ENCODE measurements at regions not wholly inside any gene's neighbourhood (a gene's known extent, or its start where the extent isn't known, plus 50 kb on each side); places are given as distances from the start of the nearest gene placed in this dataset.

- no peak overlapping the region for H3K4me3 ChIP-seq (ENCODE audit: low read depth, low read length)
- no peak for TF ChIP-seq CTCF (conservative IDR thresholded peaks at IDR 0.05; ENCODE audit: low read depth, low read length)
- DNase-seq (ENCODE audit: low read depth): no peak
These were observed 109.0 kb upstream of the C14orf180 start for GRCh38 chr14:104470588-104470987.

DNA sequence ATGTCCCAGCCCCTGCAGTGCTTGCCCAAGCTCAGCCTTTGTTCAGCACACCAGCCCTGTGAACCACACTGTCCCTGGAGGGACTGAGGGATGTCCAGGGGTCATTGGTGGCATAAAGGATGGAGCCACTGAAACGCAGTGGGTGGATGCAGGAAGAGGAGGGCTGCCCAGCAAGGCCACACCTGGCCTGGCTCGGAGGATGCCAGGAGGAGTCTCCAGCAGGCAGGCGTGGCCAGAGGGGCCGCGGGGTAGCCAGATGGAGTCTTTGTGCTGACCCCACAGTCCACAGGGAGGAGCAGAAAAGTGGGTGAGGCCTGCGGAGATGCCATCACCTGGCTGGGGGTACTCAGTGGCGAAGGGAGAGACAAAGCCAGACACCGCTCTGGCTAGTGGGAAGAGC lies 108.5 kb upstream of the C14orf180 start:
- no peak for DNase-seq (ENCODE audit: low read depth)
- no peak overlapping the region for H3K4me3 ChIP-seq (ENCODE audit: low read depth, low read length)
- TF ChIP-seq CTCF (conservative IDR thresholded peaks at IDR 0.05; ENCODE audit: low read depth, low read length): no peak

- no peak for DNase-seq (ENCODE audit: low read depth)
- no peak for TF ChIP-seq CTCF (conservative IDR thresholded peaks at IDR 0.05; ENCODE audit: low read depth, low read length)
- no peak overlapping the region for H3K4me3 ChIP-seq (ENCODE audit: low read depth, low read length)
These were observed 107.5 kb upstream of the C14orf180 start for GRCh38 chr14:104472073-104472472.

GRCh38 chr14:104472536-104473243 lies 106.9 kb upstream of the C14orf180 start:
- no peak for DNase-seq (ENCODE audit: low read depth)
- no peak for TF ChIP-seq CTCF (conservative IDR thresholded peaks at IDR 0.05; ENCODE audit: low read depth, low read length)
- no peak overlapping the region for H3K4me3 ChIP-seq (ENCODE audit: low read depth, low read length)

DNA sequence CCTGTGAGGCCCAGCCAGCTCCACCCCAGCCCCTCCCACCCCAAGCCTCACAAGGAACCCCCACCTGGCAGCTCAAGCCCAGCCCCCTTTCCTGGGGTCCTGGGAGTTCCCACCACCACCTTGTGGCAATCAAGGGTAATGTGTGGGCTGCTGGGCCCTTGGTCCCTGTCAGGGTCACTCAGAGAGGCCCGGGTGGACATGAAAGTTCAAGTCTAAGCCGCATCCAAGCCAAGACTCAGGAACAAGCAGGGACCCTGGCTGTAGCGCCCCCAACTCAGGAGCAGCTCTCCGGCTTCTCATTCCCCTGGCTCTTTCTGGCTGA lies 106.4 kb upstream of the C14orf180 start:
- no peak overlapping the region for H3K4me3 ChIP-seq (ENCODE audit: low read depth, low read length)
- TF ChIP-seq CTCF (conservative IDR thresholded peaks at IDR 0.05; ENCODE audit: low read depth, low read length): no peak
- DNase-seq (ENCODE audit: low read depth): no peak

- no peak overlapping the region for H3K4me3 ChIP-seq (ENCODE audit: low read depth, low read length)
- DNase-seq (ENCODE audit: low read depth): no peak
- TF ChIP-seq CTCF (conservative IDR thresholded peaks at IDR 0.05; ENCODE audit: low read depth, low read length): no peak
These were observed 105.7 kb upstream of the C14orf180 start for GRCh38 chr14:104473649-104474494.

Measured in epithelial cell of proximal tubule (primary cell).